ACC112 (cell line): ENCODE measurements at regions not wholly inside any gene's neighbourhood (a gene's known extent, or its start where the extent isn't known, plus 50 kb on each side); places are given as distances from the start of the nearest gene placed in this dataset.

ENCODE experiments used
- H2AFZ ChIP-seq: fragments of 200-600 bp; sonication (generic); one replicate; pipeline ENCODE4 v1.6.0; 2017; ENCODE audit warnings: antibody characterized with exemption, low read length; ENCODE audit not compliant: unreplicated experiment
- H3K27ac ChIP-seq: fragments of 200-600 bp; sonication (generic); 2 replicates; pipeline ENCODE4 v1.5.1; 2014; ENCODE audit warnings: low read depth, mild to moderate bottlenecking, antibody characterized with exemption, low read length, moderate library complexity
- H3K27me3 ChIP-seq: fragments of 200-600 bp; sonication (generic); 2 replicates; pipeline ENCODE4 v1.6.1; 2014; ENCODE audit warnings: mild to moderate bottlenecking, antibody characterized with exemption, low read length, moderate library complexity, mixed read lengths; ENCODE audit not compliant: insufficient read depth
- H3K36me3 ChIP-seq: fragments of 200-600 bp; sonication (generic); 2 replicates; pipeline ENCODE4 v1.6.1; 2016; ENCODE audit warnings: mild to moderate bottlenecking, antibody characterized with exemption, low read length, moderate library complexity, mixed read lengths; ENCODE audit not compliant: insufficient read depth
- H3K4me1 ChIP-seq: fragments of 200-600 bp; sonication (generic); one replicate; pipeline ENCODE4 v1.6.1; 2016; ENCODE audit warnings: low read length, mixed read lengths; ENCODE audit not compliant: insufficient read depth, unreplicated experiment, control insufficient read depth
- H3K4me3 ChIP-seq: fragments of 200-600 bp; sonication (generic); 2 replicates; pipeline ENCODE4 v1.5.1; 2014; ENCODE audit warnings: mild to moderate bottlenecking, low read depth, low read length
- H3K79me2 ChIP-seq: fragments of 200-600 bp; sonication (generic); one replicate; pipeline ENCODE4 v1.6.0; 2016; ENCODE audit warnings: low read length; ENCODE audit not compliant: control insufficient read depth, unreplicated experiment, insufficient read depth

GRCh38 chr2:107094450-107094986 is 208.6 kb upstream of the ST6GAL2 start:
- no peak overlapping the region for H3K27ac ChIP-seq
- no peak overlapping the region for H3K4me3 ChIP-seq
- H3K36me3 ChIP-seq = no peaks in the 10 kb centered on the region
- H3K4me1 ChIP-seq = no peaks in the 10 kb centered on the region
- no peaks in the 10 kb centered on the region for H3K79me2 ChIP-seq
- no peaks in the 10 kb centered on the region for H3K27me3 ChIP-seq
- H2AFZ ChIP-seq = no peak overlapping the region

GRCh38 chr2:107102176-107102575 is 216.2 kb upstream of the ST6GAL2 start:
- Histone ChIP-seq H3K4me3 (no peak overlapping the region), H3K27me3 (no peaks in the 10 kb centered on the region), H3K79me2 (no peaks in the 10 kb centered on the region), H3K4me1 (no peaks in the 10 kb centered on the region), H2AFZ (no peak overlapping the region), H3K36me3 (no peaks in the 10 kb centered on the region), H3K27ac (no peak overlapping the region)

- Histone ChIP-seq H3K27me3 (no peaks in the 10 kb centered on the region), H2AFZ (no peak overlapping the region), H3K79me2 (no peaks in the 10 kb centered on the region), H3K27ac (no peak overlapping the region), H3K36me3 (no peaks in the 10 kb centered on the region), H3K4me3 (no peak overlapping the region), H3K4me1 (no peaks in the 10 kb centered on the region)
Measured at GRCh38 chr2:107107351-107107750, 221.4 kb upstream of the ST6GAL2 start.

- no peaks in the 10 kb centered on the region for H3K79me2 ChIP-seq
- H2AFZ ChIP-seq = no peak overlapping the region
- no peak overlapping the region for H3K27ac ChIP-seq
- no peak overlapping the region for H3K4me3 ChIP-seq
- H3K36me3 ChIP-seq = no peaks in the 10 kb centered on the region
- H3K4me1 ChIP-seq = no peaks in the 10 kb centered on the region
- no peaks in the 10 kb centered on the region for H3K27me3 ChIP-seq
Measured at GRCh38 chr2:107108556-107108955, 222.6 kb upstream of the ST6GAL2 start.

- H3K4me1 ChIP-seq = no peaks in the 10 kb centered on the region
- no peaks in the 10 kb centered on the region for H3K27me3 ChIP-seq
- H3K79me2 ChIP-seq = no peaks in the 10 kb centered on the region
- no peak overlapping the region for H2AFZ ChIP-seq
- H3K27ac ChIP-seq = no peak overlapping the region
- H3K4me3 ChIP-seq = no peak overlapping the region
- no peaks in the 10 kb centered on the region for H3K36me3 ChIP-seq
Measured at GRCh38 chr2:107111623-107112022, 225.7 kb upstream of the ST6GAL2 start.

- Histone ChIP-seq H3K27ac (no peak overlapping the region), H3K4me1 (no peaks in the 10 kb centered on the region), H3K36me3 (no peaks in the 10 kb centered on the region), H2AFZ (no peak overlapping the region), H3K27me3 (no peaks in the 10 kb centered on the region), H3K4me3 (no peak overlapping the region), H3K79me2 (no peaks in the 10 kb centered on the region)
Measured at GRCh38 chr2:107112561-107112960, 226.6 kb upstream of the ST6GAL2 start.

- Histone ChIP-seq H2AFZ (no peak overlapping the region), H3K27ac (no peak overlapping the region), H3K27me3 (no peaks in the 10 kb centered on the region), H3K4me3 (no peak overlapping the region), H3K4me1 (no peaks in the 10 kb centered on the region), H3K36me3 (no peaks in the 10 kb centered on the region), H3K79me2 (no peaks in the 10 kb centered on the region)
Measured at GRCh38 chr2:107128381-107128780, 242.4 kb upstream of the ST6GAL2 start.

GRCh38 chr2:107132070-107132469 is 246.1 kb upstream of the ST6GAL2 start:
- Histone ChIP-seq H2AFZ (no peak overlapping the region), H3K27me3 (no peaks in the 10 kb centered on the region), H3K27ac (no peak overlapping the region), H3K79me2 (no peaks in the 10 kb centered on the region), H3K36me3 (no peaks in the 10 kb centered on the region), H3K4me3 (no peak overlapping the region), H3K4me1 (no peaks in the 10 kb centered on the region)

- no peaks in the 10 kb centered on the region for H3K4me1 ChIP-seq
Measured at GRCh38 chr2:107132746-107133145, 246.8 kb upstream of the ST6GAL2 start.

GRCh38 chr2:107133412-107133811 is 247.4 kb upstream of the ST6GAL2 start:
- no peak overlapping the region for H3K4me3 ChIP-seq
- H3K79me2 ChIP-seq = no peaks in the 10 kb centered on the region
- no peaks in the 10 kb centered on the region for H3K36me3 ChIP-seq
- H2AFZ ChIP-seq = no peak overlapping the region
- H3K27ac ChIP-seq = no peak overlapping the region
- H3K27me3 ChIP-seq = no peaks in the 10 kb centered on the region
- no peaks in the 10 kb centered on the region for H3K4me1 ChIP-seq

More at GRCh38 chr2:107132746-107133145, 246.8 kb upstream of the ST6GAL2 start:
- Histone ChIP-seq H3K79me2 (no peaks in the 10 kb centered on the region), H3K36me3 (no peaks in the 10 kb centered on the region), H3K27me3 (no peaks in the 10 kb centered on the region), H3K27ac (no peak overlapping the region), H2AFZ (no peak overlapping the region), H3K4me3 (no peak overlapping the region)

GRCh38 chr2:107136733-107137132 is 250.8 kb upstream of the ST6GAL2 start:
- no peaks in the 10 kb centered on the region for H3K4me1 ChIP-seq
- H2AFZ ChIP-seq = no peak overlapping the region
- no peaks in the 10 kb centered on the region for H3K36me3 ChIP-seq
- H3K79me2 ChIP-seq = no peaks in the 10 kb centered on the region
- no peak overlapping the region for H3K4me3 ChIP-seq
- no peaks in the 10 kb centered on the region for H3K27me3 ChIP-seq
- H3K27ac ChIP-seq = no peak overlapping the region
